ENCODE measurements at regions not wholly inside any gene's neighbourhood (a gene's known extent, or its start where the extent isn't known, plus 50 kb on each side); places are given as distances from the start of the nearest gene placed in this dataset.
"Not testable (repeated sequence)": the region's sequence is repeated elsewhere in the genome, so short reads cannot be mapped to it uniquely, and the experiment has no call there.

- no peak for TF ChIP-seq CTCF (IDR thresholded peaks at IDR 0.05)
- Histone ChIP-seq H3K4me1 (no peaks in the 10 kb centered on the region), H3K27ac (no peak overlapping the region), H3K36me3 (no peaks in the 10 kb centered on the region), H3K27me3 (peaks cover 11 to 85% (median 39%) of the 10 kb centered on the region in 4 donors), H3K9me3 (no peaks in the 10 kb centered on the region), H3K4me3 (no peak overlapping the region)
- intact Hi-C loops (cut with DNase I): no loop called here
- WGBS, 2 donors: 20 to 21% methylated on average over 23 of the region's 23 CpGs
- DNase-seq (no peak), FAIRE-seq (no peak), ATAC-seq (no peak)
These were observed 74.5 kb upstream of the ZNF184 start for GRCh38 chr6:27547157-27548075.

- ATAC-seq (no peak), FAIRE-seq (no peak), DNase-seq (no peak)
- WGBS, 2 donors: 81 to 84% methylated on average over 7 of the region's 7 CpGs
- TF ChIP-seq CTCF (IDR thresholded peaks at IDR 0.05): no peak
- H3K27ac ChIP-seq: no peak overlapping the region
- no peak overlapping the region for H3K4me3 ChIP-seq
- no peaks in the 10 kb centered on the region for H3K4me1 ChIP-seq
- no peaks in the 10 kb centered on the region for H3K9me3 ChIP-seq
- intact Hi-C loops (cut with DNase I): no loop called here
- H3K27me3 ChIP-seq: peaks cover 10 to 84% (median 34%) of the 10 kb centered on the region in 4 donors
- no peaks in the 10 kb centered on the region for H3K36me3 ChIP-seq
These were observed 73.6 kb upstream of the ZNF184 start for GRCh38 chr6:27546522-27546921.

- no peaks in the 10 kb centered on the region for H3K9me3 ChIP-seq
- H3K27ac ChIP-seq: no peak overlapping the region
- FAIRE-seq (no peak), DNase-seq (peak in 1 of 6 donors; percentile 23), ATAC-seq (peak in 1 of 4 donors; percentile 15)
- no peaks in the 10 kb centered on the region for H3K36me3 ChIP-seq
- TF ChIP-seq CTCF (IDR thresholded peaks at IDR 0.05): no peak
- H3K27me3 ChIP-seq: peaks cover 4 to 80% (median 30%) of the 10 kb centered on the region in 4 donors
- H3K4me1 ChIP-seq: no peaks in the 10 kb centered on the region
- H3K4me3 ChIP-seq: no peak overlapping the region
- intact Hi-C loops (cut with DNase I): no loop called here
- 8 to 9% methylated on average over 32 of the region's 32 CpGs for WGBS, 2 donors
These were observed 72.6 kb upstream of the ZNF184 start for GRCh38 chr6:27545271-27546046.

- DNase-seq (no peak), FAIRE-seq (no peak), ATAC-seq (no peak)
- H3K36me3 ChIP-seq: no peaks in the 10 kb centered on the region
- no peak overlapping the region for H3K27ac ChIP-seq
- intact Hi-C loops (cut with DNase I): no loop called here
- peaks cover 4 to 77% (median 27%) of the 10 kb centered on the region in 4 donors for H3K27me3 ChIP-seq
- no peaks in the 10 kb centered on the region for H3K4me1 ChIP-seq
- no peak for TF ChIP-seq CTCF (IDR thresholded peaks at IDR 0.05)
- 6 to 7% methylated on average over 20 of the region's 20 CpGs for WGBS, 2 donors
- no peaks in the 10 kb centered on the region for H3K9me3 ChIP-seq
- no peak overlapping the region for H3K4me3 ChIP-seq
These were observed 71.8 kb upstream of the ZNF184 start for GRCh38 chr6:27544612-27545260.

GRCh38 chr6:27544135-27544534 lies 71.2 kb upstream of the ZNF184 start:
- H3K27me3 ChIP-seq: peaks cover 4 to 71% (median 26%) of the 10 kb centered on the region in 4 donors
- ATAC-seq; H3K36me3 ChIP-seq; intact Hi-C loops (cut with DNase I); DNase-seq; H3K4me1 ChIP-seq; H3K27ac ChIP-seq; H3K4me3 ChIP-seq; H3K9me3 ChIP-seq; FAIRE-seq: not testable (repeated sequence)
- 27 to 29% methylated on average over 20 of the region's 20 CpGs for WGBS, 2 donors

All from pancreas (tissue), 10 donors.